GM23338 (cell line): ENCODE measurements at regions not wholly inside any gene's neighbourhood (a gene's known extent, or its start where the extent isn't known, plus 50 kb on each side); places are given as distances from the start of the nearest gene placed in this dataset.

Experiments used
- ATAC-seq: fragments of 200-7000 bp; cut with Tn5 transposase; 3 replicates; pipeline ENCODE4 v1.9.1; 2020
- DNase-seq: peaks from one replicate; pipeline ENCODE4 v3.0.0-alpha.2; 2015; ENCODE audit warnings: low spot score
- H2AFZ ChIP-seq: fragments of 200-600 bp; sonication (generic); 2 replicates; pipeline ENCODE4 v1.8.0; 2016; ENCODE audit warnings: antibody characterized with exemption, mild to moderate bottlenecking, moderate library complexity
- H3F3A ChIP-seq: fragments of 200-600 bp; sonication (generic); replicated peaks from 2 replicates; pipeline ENCODE4 v1.8.0; 2017; ENCODE audit warnings: antibody characterized with exemption, mixed run types, low read depth
- H3K27ac ChIP-seq: fragments of 200-600 bp; sonication (generic); 2 replicates; pipeline ENCODE4 v1.6.1; 2016; ENCODE audit warnings: low read depth
- H3K27me3 ChIP-seq: fragments of 200-600 bp; sonication (generic); 2 replicates; pipeline ENCODE4 v1.8.0; 2016; ENCODE audit warnings: mild to moderate bottlenecking, mixed run types, moderate library complexity; ENCODE audit not compliant: insufficient read depth
- H3K36me3 ChIP-seq: fragments of 200-600 bp; sonication (generic); 2 replicates; pipeline ENCODE4 v1.8.0; 2016; ENCODE audit warnings: mild to moderate bottlenecking; ENCODE audit not compliant: insufficient read depth
- H3K4me1 ChIP-seq: fragments of 200-600 bp; sonication (generic); 2 replicates; pipeline ENCODE4 v1.8.0; 2016; ENCODE audit warnings: mild to moderate bottlenecking, moderate library complexity; ENCODE audit not compliant: insufficient read depth
- H3K4me2 ChIP-seq: fragments of 200-600 bp; sonication (generic); 2 replicates; pipeline ENCODE4 v1.7.1; 2017; ENCODE audit warnings: mixed run types
- H3K4me3 ChIP-seq: fragments of 200-600 bp; sonication (generic); 2 replicates; pipeline ENCODE4 v1.6.1; 2016; ENCODE audit warnings: mixed run types
- H3K79me2 ChIP-seq: fragments of 200-600 bp; sonication (generic); replicated peaks from 2 replicates; pipeline ENCODE4 v1.8.0; 2017; ENCODE audit warnings: mild to moderate bottlenecking; ENCODE audit not compliant: insufficient read depth
- H3K9me2 ChIP-seq: fragments of 200-600 bp; sonication (generic); 2 replicates; pipeline ENCODE4 v1.8.0; 2017; ENCODE audit not compliant: insufficient read depth
- H4K20me1 ChIP-seq: fragments of 200-600 bp; sonication (generic); replicated peaks from 2 replicates; pipeline ENCODE4 v1.8.0; 2017; ENCODE audit warnings: mild to moderate bottlenecking; ENCODE audit not compliant: insufficient read depth
- H3K27ac Mint-ChIP-seq: 2 replicates; pipeline ENCODE4 v1.8.0; 2020; ENCODE audit warnings: inconsistent platforms, mild to moderate bottlenecking, moderate library complexity, mixed read lengths
- H3K27me3 Mint-ChIP-seq: 3 replicates; pipeline ENCODE4 v1.8.0; 2022; ENCODE audit warnings: low read depth, mild to moderate bottlenecking, moderate library complexity, mixed read lengths, inconsistent platforms; ENCODE audit not compliant: insufficient read depth, poor library complexity
- H3K36me3 Mint-ChIP-seq: 3 replicates; pipeline ENCODE4 v1.8.0; 2021; ENCODE audit warnings: low read depth, mild to moderate bottlenecking, inconsistent platforms, moderate library complexity, mixed read lengths
- H3K4me1 Mint-ChIP-seq: 3 replicates; pipeline ENCODE4 v1.8.0; 2020; ENCODE audit warnings: mild to moderate bottlenecking, inconsistent platforms, mixed read lengths
- H3K4me3 Mint-ChIP-seq: 3 replicates; pipeline ENCODE4 v1.8.0; 2021; ENCODE audit warnings: moderate library complexity, mild to moderate bottlenecking, inconsistent platforms, mixed read lengths
- H3K9me3 Mint-ChIP-seq: 3 replicates; pipeline ENCODE4 v1.8.0; 2020; ENCODE audit warnings: moderate library complexity, mild to moderate bottlenecking, inconsistent platforms, mixed read lengths
- CREB1 ChIP-seq: fragments of 250-450 bp; sonication (Bioruptor Pico); IDR thresholded peaks from 2 replicates; pipeline ENCODE4 v1.5.0; 2020; ENCODE audit warnings: low read depth, mild to moderate bottlenecking, moderate library complexity
- CTCF ChIP-seq, 2 experiments: fragments of 200-600 bp in 1 of 2; sonication (generic) in 1 of 2; conservative IDR thresholded peaks; 2 replicates each; pipeline versions ENCODE4 v1.5.1 to v1.6.1; 2016 to 2017; ENCODE audit warnings: antibody characterized with exemption in 2 of 2, low read depth in 2 of 2, mild to moderate bottlenecking in 2 of 2, moderate library complexity in 1 of 2
- ETS1 ChIP-seq: IDR thresholded peaks from 2 replicates; pipeline ENCODE4 v1.6.1; 2016; ENCODE audit warnings: antibody characterized with exemption
- EZH2 ChIP-seq: fragments of 200-600 bp; sonication (generic); IDR thresholded peaks from one replicate; pipeline ENCODE4 v1.8.0; 2017; ENCODE audit warnings: antibody characterized with exemption, mild to moderate bottlenecking, low read depth; ENCODE audit not compliant: unreplicated experiment
- EZH2phosphoT487 ChIP-seq: fragments of 200-600 bp; sonication (generic); IDR thresholded peaks from one replicate; pipeline ENCODE4 v1.8.1; 2018; ENCODE audit warnings: antibody characterized with exemption; ENCODE audit not compliant: unreplicated experiment
- JUNB ChIP-seq: IDR thresholded peaks from one replicate; pipeline ENCODE4 v1.6.1; 2016; ENCODE audit warnings: antibody characterized with exemption; ENCODE audit not compliant: unreplicated experiment
- POLR2AphosphoS5 ChIP-seq: IDR thresholded peaks from 2 replicates; pipeline ENCODE4 v1.6.1; 2016; ENCODE audit warnings: antibody characterized with exemption, low read depth
- STAT1 ChIP-seq: IDR thresholded peaks from one replicate; pipeline ENCODE4 v1.6.1; 2016; ENCODE audit warnings: antibody characterized with exemption; ENCODE audit not compliant: unreplicated experiment
- ZNF114 ChIP-seq: fragments of 250-450 bp; sonication (Bioruptor Pico); IDR thresholded peaks from 2 replicates; pipeline ENCODE4 v1.5.0; 2020; ENCODE audit warnings: mild to moderate bottlenecking, moderate library complexity
- TF ChIP-seq, protein P1 (sequence below): IDR thresholded peaks from one replicate; pipeline ENCODE4 v1.6.1; 2018; ENCODE audit warnings: antibody characterized with exemption; ENCODE audit not compliant: unreplicated experiment

GRCh38 chr13:73822668-73823592 lies 311.3 kb downstream of the KLF12 start (continued):
- TF ChIP-seq, protein P1, sequence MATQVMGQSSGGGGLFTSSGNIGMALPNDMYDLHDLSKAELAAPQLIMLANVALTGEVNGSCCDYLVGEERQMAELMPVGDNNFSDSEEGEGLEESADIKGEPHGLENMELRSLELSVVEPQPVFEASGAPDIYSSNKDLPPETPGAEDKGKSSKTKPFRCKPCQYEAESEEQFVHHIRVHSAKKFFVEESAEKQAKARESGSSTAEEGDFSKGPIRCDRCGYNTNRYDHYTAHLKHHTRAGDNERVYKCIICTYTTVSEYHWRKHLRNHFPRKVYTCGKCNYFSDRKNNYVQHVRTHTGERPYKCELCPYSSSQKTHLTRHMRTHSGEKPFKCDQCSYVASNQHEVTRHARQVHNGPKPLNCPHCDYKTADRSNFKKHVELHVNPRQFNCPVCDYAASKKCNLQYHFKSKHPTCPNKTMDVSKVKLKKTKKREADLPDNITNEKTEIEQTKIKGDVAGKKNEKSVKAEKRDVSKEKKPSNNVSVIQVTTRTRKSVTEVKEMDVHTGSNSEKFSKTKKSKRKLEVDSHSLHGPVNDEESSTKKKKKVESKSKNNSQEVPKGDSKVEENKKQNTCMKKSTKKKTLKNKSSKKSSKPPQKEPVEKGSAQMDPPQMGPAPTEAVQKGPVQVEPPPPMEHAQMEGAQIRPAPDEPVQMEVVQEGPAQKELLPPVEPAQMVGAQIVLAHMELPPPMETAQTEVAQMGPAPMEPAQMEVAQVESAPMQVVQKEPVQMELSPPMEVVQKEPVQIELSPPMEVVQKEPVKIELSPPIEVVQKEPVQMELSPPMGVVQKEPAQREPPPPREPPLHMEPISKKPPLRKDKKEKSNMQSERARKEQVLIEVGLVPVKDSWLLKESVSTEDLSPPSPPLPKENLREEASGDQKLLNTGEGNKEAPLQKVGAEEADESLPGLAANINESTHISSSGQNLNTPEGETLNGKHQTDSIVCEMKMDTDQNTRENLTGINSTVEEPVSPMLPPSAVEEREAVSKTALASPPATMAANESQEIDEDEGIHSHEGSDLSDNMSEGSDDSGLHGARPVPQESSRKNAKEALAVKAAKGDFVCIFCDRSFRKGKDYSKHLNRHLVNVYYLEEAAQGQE, result no peak
- TF ChIP-seq POLR2AphosphoS5 (no peak), CTCF (conservative IDR thresholded peaks at IDR 0.05; ENCODE audit: low read depth in 2 of 2) (no peak), STAT1 (no peak), ZNF114 (CRISPR knock-in tag) (no peak)

DNA sequence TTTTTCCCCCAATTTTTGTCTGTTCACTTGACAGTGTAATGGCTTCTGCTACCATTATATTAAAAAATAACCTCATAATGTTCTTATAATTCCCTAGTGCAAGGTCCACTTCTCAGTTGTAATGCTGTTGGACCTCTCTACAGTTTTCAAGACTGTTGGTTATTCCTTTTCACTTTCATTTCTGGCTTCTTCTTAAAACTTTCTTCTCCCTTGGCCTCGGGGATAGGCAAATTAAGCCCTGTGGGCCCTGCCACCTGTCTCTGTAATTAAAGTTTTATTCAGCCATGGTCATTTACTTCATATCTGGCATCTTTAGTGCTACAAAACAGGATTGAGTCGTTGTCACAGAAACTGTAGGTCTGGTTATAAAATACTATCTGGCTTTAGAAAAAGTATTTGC lies 313.5 kb downstream of the KLF12 start:
- Mint-ChIP-seq H3K4me3 (no peak overlapping the region), H3K27me3 (peaks cover 4% of the 10 kb centered on the region), H3K4me1 (peaks cover 6% of the 10 kb centered on the region; the same call in 1 of the 3 replicates), H3K9me3 (no peaks in the 10 kb centered on the region; the same call in 2 of the 3 replicates), H3K27ac (no peak overlapping the region), H3K36me3 (0 out of 3 replicates have a peak, but pooled peaks cover 3% of the 10 kb centered on the region)
- DNase-seq (no peak), ATAC-seq (no peak)
- no peaks in the 10 kb centered on the region for H3K36me3 ChIP-seq
- H4K20me1 ChIP-seq, result no peaks in the 10 kb centered on the region
- no peaks in the 10 kb centered on the region for H3K4me1 ChIP-seq
- no peak overlapping the region for H2AFZ ChIP-seq
- H3K4me2 ChIP-seq, result no peak overlapping the region
- no peaks in the 10 kb centered on the region for H3K27me3 ChIP-seq
- TF ChIP-seq CTCF (conservative IDR thresholded peaks at IDR 0.05; ENCODE audit: low read depth in 2 of 2) (no peak), ZNF114 (CRISPR knock-in tag) (no peak), EZH2 (no peak), EZH2phosphoT487 (no peak), CREB1 (no peak), POLR2AphosphoS5 (no peak), ETS1 (no peak), JUNB (no peak)
- H3K27ac ChIP-seq, result no peak overlapping the region
- H3F3A ChIP-seq, result no peaks in the 10 kb centered on the region
- H3K9me2 ChIP-seq, result no peaks in the 10 kb centered on the region
- H3K4me3 ChIP-seq, result no peak overlapping the region
- H3K79me2 ChIP-seq, result no peaks in the 10 kb centered on the region; the same call in 1 of the 2 replicates
